GM06990 (cell line): ENCODE measurements at regions not wholly inside any gene's neighbourhood (a gene's known extent, or its start where the extent isn't known, plus 50 kb on each side); places are given as distances from the start of the nearest gene placed in this dataset.

Experiments used
- DNase-seq: peaks from one replicate; pipeline ENCODE4 v3.0.0-alpha.2; 2011; ENCODE audit not compliant: insufficient read length; ENCODE audit errors: extremely low read depth
- H3K27me3 ChIP-seq: replicated peaks from 2 replicates; pipeline ENCODE4 v1.6.0; 2011; ENCODE audit warnings: low read length; ENCODE audit not compliant: control insufficient read depth, insufficient read depth
- H3K36me3 ChIP-seq: 2 replicates; pipeline ENCODE4 v1.5.1; 2011; ENCODE audit warnings: low read length; ENCODE audit not compliant: control insufficient read depth, insufficient read depth
- H3K4me3 ChIP-seq: replicated peaks from 2 replicates; pipeline ENCODE4 v1.5.1; 2011; ENCODE audit warnings: low read depth, mild to moderate bottlenecking, control low read depth, low read length
- TF ChIP-seq, protein P1 (sequence below): IDR thresholded peaks from 2 replicates; pipeline ENCODE4 v1.5.1; 2011; ENCODE audit warnings: low read length, control low read depth, mild to moderate bottlenecking, inconsistent platforms; ENCODE audit not compliant: insufficient read depth, poor library complexity, severe bottlenecking

DNA sequence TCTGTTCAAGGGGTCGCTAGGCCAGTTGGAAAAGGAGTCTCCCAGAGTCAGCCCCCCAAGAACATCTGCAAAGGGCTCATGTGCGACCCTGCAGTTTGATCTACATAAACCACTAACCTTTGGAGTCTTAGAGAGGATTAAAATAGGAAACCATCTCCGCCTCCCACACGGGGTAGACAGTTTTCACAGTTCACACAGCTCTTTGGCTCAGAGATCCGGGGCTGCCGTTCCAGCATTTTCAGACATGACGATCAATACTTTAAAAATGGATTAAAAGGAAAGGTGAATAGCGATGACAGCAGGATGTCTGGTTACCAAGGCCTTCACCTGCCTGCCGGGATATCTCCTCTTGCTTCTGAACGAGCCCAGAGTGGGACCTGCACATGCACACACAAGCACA, 59.8 kb upstream of the BCL11B start:
- TF ChIP-seq, protein P1, sequence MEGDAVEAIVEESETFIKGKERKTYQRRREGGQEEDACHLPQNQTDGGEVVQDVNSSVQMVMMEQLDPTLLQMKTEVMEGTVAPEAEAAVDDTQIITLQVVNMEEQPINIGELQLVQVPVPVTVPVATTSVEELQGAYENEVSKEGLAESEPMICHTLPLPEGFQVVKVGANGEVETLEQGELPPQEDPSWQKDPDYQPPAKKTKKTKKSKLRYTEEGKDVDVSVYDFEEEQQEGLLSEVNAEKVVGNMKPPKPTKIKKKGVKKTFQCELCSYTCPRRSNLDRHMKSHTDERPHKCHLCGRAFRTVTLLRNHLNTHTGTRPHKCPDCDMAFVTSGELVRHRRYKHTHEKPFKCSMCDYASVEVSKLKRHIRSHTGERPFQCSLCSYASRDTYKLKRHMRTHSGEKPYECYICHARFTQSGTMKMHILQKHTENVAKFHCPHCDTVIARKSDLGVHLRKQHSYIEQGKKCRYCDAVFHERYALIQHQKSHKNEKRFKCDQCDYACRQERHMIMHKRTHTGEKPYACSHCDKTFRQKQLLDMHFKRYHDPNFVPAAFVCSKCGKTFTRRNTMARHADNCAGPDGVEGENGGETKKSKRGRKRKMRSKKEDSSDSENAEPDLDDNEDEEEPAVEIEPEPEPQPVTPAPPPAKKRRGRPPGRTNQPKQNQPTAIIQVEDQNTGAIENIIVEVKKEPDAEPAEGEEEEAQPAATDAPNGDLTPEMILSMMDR, result no peak
- H3K36me3 ChIP-seq, result no peaks in the 10 kb centered on the region
- DNase-seq, result no peak
- no peaks in the 10 kb centered on the region for H3K27me3 ChIP-seq
- no peak overlapping the region for H3K4me3 ChIP-seq

DNA sequence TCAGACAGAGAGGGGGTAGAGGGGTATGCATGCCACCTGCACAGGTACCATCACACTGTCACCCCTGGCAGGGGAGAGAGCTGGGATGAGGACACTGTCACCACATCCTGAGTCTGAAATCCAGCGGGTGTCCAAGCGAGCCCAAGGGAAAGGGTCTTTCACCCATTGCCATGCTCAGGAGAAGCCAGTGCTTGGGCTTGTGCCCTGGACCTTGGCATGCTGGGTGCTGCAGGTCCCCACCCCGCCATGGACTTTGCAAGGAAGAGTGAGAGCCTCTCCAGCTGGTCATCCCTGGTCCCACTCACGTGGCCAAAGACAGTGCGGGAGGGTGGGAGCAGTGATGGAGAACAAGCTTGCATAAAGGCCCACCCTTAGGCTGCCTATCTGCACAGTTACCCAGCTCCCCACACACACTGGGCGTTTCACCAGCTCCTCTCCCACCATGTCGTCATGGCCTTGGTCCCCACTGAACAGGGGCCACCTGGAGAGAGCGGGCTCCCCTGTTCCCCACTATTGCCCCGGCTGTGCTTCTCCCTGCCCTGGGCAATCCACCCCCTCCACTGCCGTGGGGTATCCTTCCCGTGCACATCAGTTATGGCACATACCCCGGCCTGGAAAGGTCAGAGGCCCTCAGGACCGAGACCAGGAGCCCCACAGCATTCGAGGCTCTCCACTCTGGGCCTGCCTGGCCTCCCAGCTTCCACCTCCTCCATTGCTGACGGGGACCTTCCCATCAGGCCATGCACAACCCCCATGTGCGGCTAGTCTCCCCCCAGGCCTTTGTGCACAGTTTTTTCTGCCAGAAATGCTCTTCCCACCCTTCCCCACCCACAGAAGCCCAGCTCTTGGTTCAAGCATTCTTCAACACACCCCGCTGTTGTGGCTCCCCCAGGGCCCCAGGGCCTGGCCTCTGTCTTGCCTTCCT, 58.6 kb upstream of the BCL11B start:
- Histone ChIP-seq H3K27me3 (no peaks in the 10 kb centered on the region), H3K36me3 (no peaks in the 10 kb centered on the region), H3K4me3 (no peak overlapping the region)
- no peak for DNase-seq
- TF ChIP-seq, protein P1, result no peak

DNA sequence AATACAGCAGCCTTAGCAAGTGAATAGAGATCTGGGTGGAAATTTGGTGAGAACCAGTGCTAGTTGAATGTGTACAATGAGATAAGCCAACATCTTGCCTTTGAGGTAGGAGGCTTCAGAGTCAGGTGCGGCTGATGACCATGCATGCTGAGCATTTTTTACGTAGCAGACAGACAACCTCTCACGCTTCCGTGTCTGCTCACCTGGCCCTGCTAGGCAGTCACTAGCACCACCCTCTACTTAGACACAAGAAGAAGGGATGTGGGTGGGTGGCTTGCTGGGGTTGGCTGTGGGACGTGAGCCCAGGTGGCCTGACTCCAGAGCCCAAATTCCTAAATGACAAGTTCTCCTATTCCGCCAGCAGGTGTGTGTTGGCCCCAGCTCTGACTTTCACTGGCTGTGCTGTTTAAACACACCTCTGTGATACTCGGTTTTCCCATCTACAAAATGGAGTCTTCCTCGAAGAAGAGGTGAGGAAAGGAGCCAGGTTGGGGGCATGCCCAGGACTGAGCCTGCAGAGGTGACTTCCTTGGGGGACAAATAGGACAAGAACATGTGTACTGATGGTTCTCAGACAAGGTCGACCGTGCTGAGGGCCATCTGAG, 57.8 kb upstream of the BCL11B start:
- DNase-seq, result no peak
- Histone ChIP-seq H3K4me3 (no peak overlapping the region), H3K27me3 (no peaks in the 10 kb centered on the region), H3K36me3 (no peaks in the 10 kb centered on the region)
- TF ChIP-seq, protein P1, result no peak

- no peaks in the 10 kb centered on the region for H3K36me3 ChIP-seq
- TF ChIP-seq, protein P1, result no peak
- no peaks in the 10 kb centered on the region for H3K27me3 ChIP-seq
- DNase-seq, result no peak
- H3K4me3 ChIP-seq, result no peak overlapping the region
Observed at GRCh38 chr14:99327458-99328250, 55.7 kb upstream of the BCL11B start.

DNA sequence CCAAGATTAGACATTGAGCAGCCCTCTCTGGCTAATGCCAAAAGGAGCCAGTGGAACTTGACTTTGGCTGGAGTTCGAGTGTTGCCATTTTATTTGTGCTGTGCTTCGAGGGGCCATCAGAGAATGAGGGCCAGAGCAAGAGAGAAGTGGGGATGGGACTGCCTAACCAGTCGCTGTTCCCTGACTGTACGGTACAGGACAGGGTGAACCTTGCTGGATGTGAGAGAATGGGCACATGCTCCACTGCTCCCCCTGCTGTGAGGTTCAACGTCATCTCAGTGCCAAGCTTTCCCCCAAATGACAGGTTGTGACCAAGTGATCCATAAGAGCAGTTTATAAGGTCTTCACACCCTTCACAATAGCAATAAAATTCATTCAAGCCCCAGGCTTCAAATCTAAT, 55.1 kb upstream of the BCL11B start:
- H3K4me3 ChIP-seq, result no peak overlapping the region
- TF ChIP-seq, protein P1, result peak; percentile 34
- no peaks in the 10 kb centered on the region for H3K27me3 ChIP-seq
- H3K36me3 ChIP-seq, result no peaks in the 10 kb centered on the region
- no peak for DNase-seq
